ENCODE measurements at regions not wholly inside any gene's neighbourhood (a gene's known extent, or its start where the extent isn't known, plus 50 kb on each side); places are given as distances from the start of the nearest gene placed in this dataset.

DNA sequence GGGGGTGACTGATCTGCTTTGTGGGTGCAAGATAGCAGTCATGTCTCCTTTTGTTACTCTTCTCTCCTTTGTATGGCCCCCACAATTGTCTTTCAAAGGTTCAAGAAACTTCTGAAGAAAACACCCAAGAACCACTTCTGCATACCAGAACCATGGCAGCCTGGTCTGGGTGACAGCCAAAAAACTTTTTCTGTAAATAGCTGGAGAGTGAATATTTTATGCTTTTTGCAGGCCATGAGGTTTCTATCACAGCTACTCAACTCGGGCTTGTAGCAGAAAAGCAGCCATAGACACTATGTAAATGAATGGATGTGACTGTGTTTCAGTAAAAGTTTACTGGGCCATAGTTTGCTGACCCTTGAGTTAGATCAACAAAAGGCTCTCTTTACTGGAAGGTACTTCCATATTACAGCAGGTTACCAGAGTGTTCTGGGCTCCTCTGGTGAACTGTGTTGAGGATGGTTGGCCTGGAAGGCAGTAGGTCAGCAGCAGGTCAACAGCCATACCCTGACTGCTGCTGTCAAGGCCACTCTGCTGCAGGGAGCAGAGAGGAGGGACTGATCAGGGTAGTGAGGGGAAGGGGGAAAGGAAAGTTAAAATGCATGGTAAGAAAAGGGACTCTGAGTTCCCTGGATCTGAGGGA, 116.4 kb downstream of the GDAP2 start:
- DNase-seq = no peak

Measured in activated CD4-positive, CD25-positive, alpha-beta regulatory T cell (primary cell).